C4-2B (cell line): ENCODE measurements at regions not wholly inside any gene's neighbourhood (a gene's known extent, or its start where the extent isn't known, plus 50 kb on each side); places are given as distances from the start of the nearest gene placed in this dataset.
"Not testable (repeated sequence)": the region's sequence is repeated elsewhere in the genome, so short reads cannot be mapped to it uniquely, and the experiment has no call there.

ENCODE experiments used
- H3K27ac ChIP-seq: fragments of 450-650 bp; 2 replicates; pipeline ENCODE4 v1.5.1; 2017
- ZFX ChIP-seq: fragments of 450-650 bp; IDR thresholded peaks from 2 replicates; pipeline ENCODE4 v1.6.1; 2017
- TF ChIP-seq, protein P1 (sequence below): fragments of 450-650 bp; conservative IDR thresholded peaks from 2 replicates; pipeline ENCODE4 v1.5.1; 2017; ENCODE audit warnings: mild to moderate bottlenecking

DNA sequence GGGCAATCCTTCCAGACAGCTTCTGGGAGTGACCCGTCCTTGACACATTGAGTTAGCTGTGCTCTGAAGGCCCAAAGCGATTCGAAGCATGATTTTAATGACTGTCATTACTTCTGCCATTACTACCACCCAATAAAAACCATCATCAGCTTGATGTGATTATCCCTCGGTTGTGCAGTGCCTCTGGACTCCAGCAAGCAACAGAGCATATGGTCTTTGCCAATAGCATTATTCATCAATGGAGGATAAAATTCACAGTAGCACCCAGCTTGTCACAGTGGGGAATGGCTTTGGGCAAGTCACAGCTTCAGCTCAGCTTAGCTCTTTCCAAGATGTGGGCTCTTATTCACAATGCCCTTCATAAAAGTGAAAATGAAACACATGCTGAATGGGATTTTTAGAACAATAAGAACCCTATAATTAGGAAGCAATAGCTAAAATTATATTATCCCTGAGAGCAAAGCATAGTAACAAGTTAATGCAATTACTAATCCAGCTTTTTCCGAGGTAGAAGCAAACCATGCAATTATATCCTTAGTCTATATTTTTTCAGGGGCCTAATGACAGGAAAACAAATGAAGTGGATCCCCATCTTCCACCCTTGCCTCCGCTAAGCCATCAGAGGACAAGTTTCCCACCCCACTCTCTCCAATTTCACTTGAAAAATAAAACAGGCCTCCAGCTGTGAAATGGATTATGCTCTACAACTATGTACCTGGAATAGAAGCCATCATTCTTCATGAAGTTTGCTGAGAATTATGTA is 163.0 kb upstream of the EEA1 start:
- H3K27ac ChIP-seq, result no peak overlapping the region
- TF ChIP-seq, protein P1, sequence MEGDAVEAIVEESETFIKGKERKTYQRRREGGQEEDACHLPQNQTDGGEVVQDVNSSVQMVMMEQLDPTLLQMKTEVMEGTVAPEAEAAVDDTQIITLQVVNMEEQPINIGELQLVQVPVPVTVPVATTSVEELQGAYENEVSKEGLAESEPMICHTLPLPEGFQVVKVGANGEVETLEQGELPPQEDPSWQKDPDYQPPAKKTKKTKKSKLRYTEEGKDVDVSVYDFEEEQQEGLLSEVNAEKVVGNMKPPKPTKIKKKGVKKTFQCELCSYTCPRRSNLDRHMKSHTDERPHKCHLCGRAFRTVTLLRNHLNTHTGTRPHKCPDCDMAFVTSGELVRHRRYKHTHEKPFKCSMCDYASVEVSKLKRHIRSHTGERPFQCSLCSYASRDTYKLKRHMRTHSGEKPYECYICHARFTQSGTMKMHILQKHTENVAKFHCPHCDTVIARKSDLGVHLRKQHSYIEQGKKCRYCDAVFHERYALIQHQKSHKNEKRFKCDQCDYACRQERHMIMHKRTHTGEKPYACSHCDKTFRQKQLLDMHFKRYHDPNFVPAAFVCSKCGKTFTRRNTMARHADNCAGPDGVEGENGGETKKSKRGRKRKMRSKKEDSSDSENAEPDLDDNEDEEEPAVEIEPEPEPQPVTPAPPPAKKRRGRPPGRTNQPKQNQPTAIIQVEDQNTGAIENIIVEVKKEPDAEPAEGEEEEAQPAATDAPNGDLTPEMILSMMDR, result no peak
- TF ChIP-seq ZFX, result no peak

DNA sequence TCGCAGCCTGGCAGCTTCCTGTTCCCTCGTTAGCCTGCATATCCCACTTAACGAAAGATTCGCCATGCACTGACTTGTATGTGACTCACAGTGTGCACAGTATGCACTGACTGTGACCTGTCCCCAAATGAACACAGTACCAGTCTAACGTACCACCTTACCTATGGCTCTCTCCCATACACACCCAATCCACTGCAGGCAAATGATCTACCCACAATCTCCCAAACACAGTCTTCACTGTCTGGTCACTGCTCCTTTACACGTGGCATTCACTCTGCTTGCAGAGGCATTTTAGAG is 163.5 kb upstream of the EEA1 start:
- no peak overlapping the region for H3K27ac ChIP-seq
- TF ChIP-seq, protein P1, result no peak
- TF ChIP-seq ZFX, result no peak

DNA sequence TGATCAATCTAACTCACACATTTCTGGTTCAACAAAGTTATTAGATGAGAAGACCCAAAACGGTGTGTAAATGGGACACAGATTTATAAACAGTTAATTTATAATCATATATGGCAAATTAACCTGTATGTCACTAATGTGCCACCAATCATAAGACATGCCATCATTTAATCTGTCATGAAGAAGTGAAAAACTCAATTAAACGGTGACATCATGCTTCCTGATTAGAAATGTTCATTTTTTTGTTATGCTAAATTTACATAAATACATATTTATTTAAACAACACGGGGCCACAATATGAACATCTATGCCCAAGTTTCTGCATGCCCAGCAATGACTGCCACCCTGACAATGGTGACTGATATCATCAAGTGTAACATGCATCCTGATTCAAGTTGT is 164.1 kb upstream of the EEA1 start:
- H3K27ac ChIP-seq, result no peak overlapping the region
- TF ChIP-seq, protein P1, result no peak
- TF ChIP-seq ZFX, result no peak

DNA sequence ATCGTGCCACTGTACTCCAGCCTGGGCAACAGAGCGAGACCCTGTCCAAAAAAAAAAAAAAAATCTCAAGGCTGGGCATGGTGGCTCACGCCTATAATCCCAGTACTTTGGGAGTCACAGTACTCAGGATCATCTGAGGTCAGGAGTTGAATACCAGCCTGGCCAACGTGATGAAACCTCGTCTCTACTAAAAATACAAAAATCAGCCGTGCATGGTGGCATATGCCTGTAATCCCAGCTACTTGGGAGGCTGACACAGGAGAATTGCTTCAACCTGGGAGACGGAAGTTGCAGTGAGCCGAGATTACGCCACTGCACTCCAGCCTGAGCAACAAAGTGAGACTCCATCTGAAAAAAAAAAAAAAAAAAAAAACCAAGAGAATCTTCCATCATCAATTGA is 165.1 kb upstream of the EEA1 start:
- H3K27ac ChIP-seq, result not testable (repeated sequence)

DNA sequence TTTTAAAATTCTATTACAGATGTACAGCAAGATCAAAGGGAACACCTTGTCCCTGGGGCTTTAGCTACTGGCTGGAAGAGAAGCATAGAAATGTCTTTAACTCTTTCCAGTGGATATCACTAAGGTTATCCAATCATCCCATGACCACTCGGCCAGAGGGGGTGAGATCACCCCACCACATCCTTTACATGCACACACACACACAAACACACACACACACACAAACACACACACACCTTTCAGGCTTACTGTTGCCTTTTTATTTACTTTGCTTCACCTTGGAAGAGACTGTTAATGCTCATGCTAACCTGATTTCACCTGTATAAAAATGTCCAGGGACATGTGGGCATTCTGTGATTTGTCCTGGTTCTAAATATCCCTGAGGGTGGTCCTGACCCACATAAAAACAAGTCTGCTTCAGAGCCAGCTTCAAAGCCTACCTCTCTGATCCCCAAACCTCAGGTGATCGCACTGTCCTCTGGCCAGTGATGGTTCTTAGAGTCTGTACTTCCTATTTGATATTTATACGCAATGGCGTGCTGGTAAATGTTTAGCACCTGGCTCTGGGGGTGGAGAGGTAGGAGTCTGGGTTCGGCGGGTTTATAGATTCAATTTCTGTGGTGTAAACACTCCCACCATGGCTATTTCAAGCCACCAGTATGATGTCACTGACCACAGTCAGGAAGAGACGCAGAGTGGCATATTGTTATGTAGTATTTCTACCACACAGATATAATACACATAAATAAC is 166.1 kb upstream of the EEA1 start:
- TF ChIP-seq ZFX, result no peak
- TF ChIP-seq, protein P1, result no peak
- no peak overlapping the region; the same call in 1 of the 2 replicates for H3K27ac ChIP-seq

DNA sequence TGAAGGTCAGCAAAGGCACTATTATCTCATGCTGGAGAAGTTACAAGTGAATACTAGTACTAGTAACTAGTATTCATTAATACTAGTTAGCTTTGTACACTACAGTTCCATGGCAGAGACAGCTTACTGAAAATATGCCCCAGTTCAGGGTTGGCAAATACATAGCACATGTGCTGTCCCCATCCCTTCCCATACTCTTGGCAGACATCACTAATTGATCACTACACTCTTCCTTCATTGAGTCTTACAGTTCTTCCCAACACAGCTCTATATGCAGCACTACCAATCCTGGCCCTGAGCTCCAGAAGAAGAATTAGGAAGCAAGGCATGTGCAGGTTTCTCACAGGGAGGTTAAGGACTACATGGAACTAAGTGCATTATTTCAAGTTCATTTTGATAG is 168.3 kb upstream of the EEA1 start:
- H3K27ac ChIP-seq, result no peak overlapping the region

DNA sequence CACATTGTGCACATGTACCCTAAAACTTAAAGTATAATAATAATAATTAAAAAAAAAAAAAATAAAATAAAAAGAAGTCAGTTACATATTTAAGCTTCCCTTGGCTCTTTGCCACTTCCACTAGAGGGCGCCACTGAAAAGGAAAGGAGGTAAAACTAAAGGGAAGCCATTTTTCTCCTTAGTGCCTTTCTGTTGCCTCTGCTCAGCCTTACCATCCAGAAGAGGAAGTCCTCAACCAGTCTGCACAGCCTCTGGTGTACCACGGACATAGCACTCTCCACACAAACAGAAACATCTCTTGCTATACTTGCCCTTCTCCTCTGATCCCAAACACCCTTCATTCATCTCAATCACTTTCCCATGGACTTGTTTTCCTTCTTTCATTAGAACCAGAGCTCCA is 169.0 kb upstream of the EEA1 start:
- TF ChIP-seq ZFX, result no peak
- TF ChIP-seq, protein P1, result peak; percentile 56
- H3K27ac ChIP-seq, result no peak overlapping the region

More for the DNA sequence above, 168.3 kb upstream of the EEA1 start:
- no peak for TF ChIP-seq ZFX
- TF ChIP-seq, protein P1, result no peak

DNA sequence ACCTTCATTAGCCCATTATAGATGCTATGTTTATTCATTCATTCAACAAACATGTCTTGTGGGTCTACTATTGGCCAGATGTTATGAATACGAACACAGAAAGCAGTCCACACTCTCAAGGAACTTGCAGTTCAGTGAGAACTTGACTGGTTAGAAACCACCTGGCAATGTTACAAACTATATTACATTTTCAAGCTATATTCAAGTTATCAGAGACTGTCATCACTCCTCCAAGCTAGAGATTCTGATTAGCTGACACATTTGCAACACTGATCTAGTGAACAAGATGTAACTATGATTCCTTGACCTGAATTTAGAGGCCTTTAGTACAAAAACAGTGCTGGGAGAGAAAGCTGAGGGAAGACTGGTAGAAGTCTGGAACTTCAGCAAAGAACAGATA is 170.7 kb upstream of the EEA1 start:
- H3K27ac ChIP-seq, result no peak overlapping the region
- no peak for TF ChIP-seq ZFX
- TF ChIP-seq, protein P1, result no peak
